Erythroblast (primary cell): ENCODE measurements at regions not wholly inside any gene's neighbourhood (a gene's known extent, or its start where the extent isn't known, plus 50 kb on each side); places are given as distances from the start of the nearest gene placed in this dataset.

ENCODE experiments used
- DNase-seq, 2 experiments: peaks; one replicate each; lab custom pipeline; 2025; lab: John Stamatoyannopoulos, UW
- GATA1 ChIP-seq: IDR thresholded peaks from 2 replicates; pipeline ENCODE4 v1.6.1; 2011; ENCODE audit warnings: low read depth, mild to moderate bottlenecking, control low read depth, low read length, moderate library complexity
- POLR2A ChIP-seq: IDR thresholded peaks from 2 replicates; pipeline ENCODE4 v1.6.1; 2011; ENCODE audit warnings: mild to moderate bottlenecking, low read length

GRCh38 chr18:73511771-73512503 lies 635.7 kb downstream of the FBXO15 start:
- DNase-seq = no peak
- TF ChIP-seq POLR2A (no peak), GATA1 (no peak)

GRCh38 chr18:73509460-73509859 lies 638.2 kb downstream of the FBXO15 start:
- DNase-seq = no peak
- no peak for TF ChIP-seq POLR2A
- TF ChIP-seq GATA1 = no peak

GRCh38 chr18:73503326-73503725 lies 635.5 kb upstream of the NETO1 start:
- TF ChIP-seq GATA1 (no peak), POLR2A (no peak)
- DNase-seq = no peak

- TF ChIP-seq POLR2A = no peak
- no peak for DNase-seq
These were observed 620.2 kb upstream of the NETO1 start for GRCh38 chr18:73487966-73488365.

GRCh38 chr18:73485166-73485565 lies 617.4 kb upstream of the NETO1 start:
- no peak for DNase-seq
- TF ChIP-seq GATA1 (no peak), POLR2A (no peak)

GRCh38 chr18:73482901-73483300 lies 615.1 kb upstream of the NETO1 start:
- DNase-seq = no peak
- TF ChIP-seq GATA1 (no peak), POLR2A (no peak)

- no peak for DNase-seq
- TF ChIP-seq GATA1 (no peak), POLR2A (no peak)
These were observed 611.7 kb upstream of the NETO1 start for GRCh38 chr18:73479477-73479876.

- DNase-seq = no peak
- no peak for TF ChIP-seq POLR2A
- TF ChIP-seq GATA1 = no peak
These were observed 610.4 kb upstream of the NETO1 start for GRCh38 chr18:73478191-73478590.

GRCh38 chr18:73476031-73476430 lies 608.2 kb upstream of the NETO1 start:
- TF ChIP-seq POLR2A (no peak), GATA1 (no peak)
- DNase-seq = no peak

- no peak for DNase-seq
These were observed 594.3 kb upstream of the NETO1 start for GRCh38 chr18:73462092-73462491.

GRCh38 chr18:73461780-73462059 lies 593.9 kb upstream of the NETO1 start:
- DNase-seq = no peak

More at GRCh38 chr18:73462092-73462491, 594.3 kb upstream of the NETO1 start:
- TF ChIP-seq POLR2A (no peak), GATA1 (no peak)

GRCh38 chr18:73461038-73461779 lies 593.4 kb upstream of the NETO1 start:
- TF ChIP-seq POLR2A = no peak
- TF ChIP-seq GATA1 = no peak
- no peak for DNase-seq

More at GRCh38 chr18:73461780-73462059, 593.9 kb upstream of the NETO1 start:
- no peak for TF ChIP-seq POLR2A
- no peak for TF ChIP-seq GATA1

- TF ChIP-seq POLR2A (no peak), GATA1 (no peak)
- no peak for DNase-seq
These were observed 590.6 kb upstream of the NETO1 start for GRCh38 chr18:73458186-73458964.

- TF ChIP-seq GATA1 (no peak), POLR2A (no peak)
- DNase-seq = no peak
These were observed 588.9 kb upstream of the NETO1 start for GRCh38 chr18:73456643-73457042.

GRCh38 chr18:73452866-73453265 lies 585.1 kb upstream of the NETO1 start:
- no peak for DNase-seq
- TF ChIP-seq POLR2A = no peak
- no peak for TF ChIP-seq GATA1
